Smooth muscle cell (in vitro differentiated cells): ENCODE measurements at regions not wholly inside any gene's neighbourhood (a gene's known extent, or its start where the extent isn't known, plus 50 kb on each side); places are given as distances from the start of the nearest gene placed in this dataset.

Experiments used
- DNase-seq: peaks from one replicate; lab custom pipeline; 2025; ENCODE audit not compliant: unreplicated experiment; lab: John Stamatoyannopoulos, UW
- H2AFZ ChIP-seq: fragments of 200-600 bp; sonication (generic); 2 replicates; pipeline ENCODE4 v1.6.0; 2016; ENCODE audit warnings: antibody characterized with exemption, low read depth, mild to moderate bottlenecking
- H3F3A ChIP-seq: fragments of 200-600 bp; sonication (generic); 2 replicates; pipeline ENCODE4 v1.6.0; 2017; ENCODE audit warnings: antibody characterized with exemption, low read depth
- H3K27ac ChIP-seq: fragments of 200-600 bp; sonication (generic); 2 replicates; pipeline ENCODE4 v1.5.1; 2016; ENCODE audit warnings: low read depth, mild to moderate bottlenecking
- H3K27me3 ChIP-seq: fragments of 200-600 bp; sonication (generic); 2 replicates; pipeline ENCODE4 v1.6.1; 2016; ENCODE audit warnings: low read depth, mild to moderate bottlenecking
- H3K36me3 ChIP-seq: fragments of 200-600 bp; sonication (generic); 2 replicates; pipeline ENCODE4 v1.5.1; 2016; ENCODE audit warnings: low read depth
- H3K4me1 ChIP-seq: fragments of 200-600 bp; sonication (generic); 2 replicates; pipeline ENCODE4 v1.5.1; 2016; ENCODE audit warnings: low read depth
- H3K4me2 ChIP-seq: fragments of 200-600 bp; sonication (generic); 2 replicates; pipeline ENCODE4 v1.6.0; 2016; ENCODE audit warnings: mild to moderate bottlenecking
- H3K4me3 ChIP-seq: fragments of 200-600 bp; sonication (generic); 2 replicates; pipeline ENCODE4 v1.5.1; 2016; ENCODE audit warnings: mild to moderate bottlenecking
- H3K79me2 ChIP-seq: fragments of 200-600 bp; sonication (generic); 2 replicates; pipeline ENCODE4 v1.6.0; 2016; ENCODE audit warnings: low read depth, mild to moderate bottlenecking
- H3K9ac ChIP-seq: fragments of 200-600 bp; sonication (generic); 2 replicates; pipeline ENCODE4 v1.6.0; 2016; ENCODE audit warnings: low read depth
- H3K9me3 ChIP-seq: fragments of 200-600 bp; sonication (generic); replicated peaks from 2 replicates; pipeline ENCODE4 v1.5.1; 2016; ENCODE audit warnings: low read depth
- H4K20me1 ChIP-seq: fragments of 200-600 bp; sonication (generic); 2 replicates; pipeline ENCODE4 v1.6.0; 2016; ENCODE audit warnings: low read depth
- WGBS: methylation state at CpG from one replicate; pipeline ENCODE4 v1.1.7; 2016; ENCODE audit warnings: low lambda C conversion rate; 5-methylcytosine and 5-hydroxymethylcytosine counted together
- TF ChIP-seq, protein P1 (sequence below): fragments of 200-600 bp; sonication (generic); IDR thresholded peaks from 2 replicates; pipeline ENCODE4 v1.5.1; 2017; ENCODE audit warnings: borderline replicate concordance, mild to moderate bottlenecking, antibody characterized with exemption; ENCODE audit not compliant: insufficient read depth, poor library complexity, severe bottlenecking

DNA sequence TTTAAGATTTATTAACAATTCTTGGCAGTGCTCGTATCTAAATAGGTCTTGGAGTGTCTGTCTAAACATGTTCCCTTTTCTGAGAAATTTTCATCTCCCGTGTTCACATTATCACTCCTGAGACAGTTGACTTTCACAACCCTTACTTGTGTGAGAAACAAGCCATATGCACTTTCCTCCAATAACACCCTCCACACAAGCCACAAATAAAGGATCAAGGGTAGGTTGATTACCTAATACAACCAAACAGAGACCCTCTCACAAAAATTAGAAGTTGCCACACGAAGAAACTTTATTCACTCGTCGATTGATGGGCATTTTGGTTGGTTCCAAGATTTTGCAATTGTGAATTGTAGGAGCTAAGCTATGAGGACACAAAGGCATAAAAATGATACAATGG lies 763.9 kb downstream of the TRAM1L1 start:
- Histone ChIP-seq H3F3A (no peaks in the 10 kb centered on the region), H3K9me3 (no peaks in the 10 kb centered on the region), H3K4me1 (no peaks in the 10 kb centered on the region), H2AFZ (no peak overlapping the region), H3K79me2 (no peaks in the 10 kb centered on the region), H3K4me2 (no peak overlapping the region), H3K4me3 (no peak overlapping the region), H3K27me3 (no peaks in the 10 kb centered on the region), H4K20me1 (no peaks in the 10 kb centered on the region), H3K9ac (no peak overlapping the region), H3K27ac (no peak overlapping the region), H3K36me3 (no peaks in the 10 kb centered on the region)
- TF ChIP-seq, protein P1, sequence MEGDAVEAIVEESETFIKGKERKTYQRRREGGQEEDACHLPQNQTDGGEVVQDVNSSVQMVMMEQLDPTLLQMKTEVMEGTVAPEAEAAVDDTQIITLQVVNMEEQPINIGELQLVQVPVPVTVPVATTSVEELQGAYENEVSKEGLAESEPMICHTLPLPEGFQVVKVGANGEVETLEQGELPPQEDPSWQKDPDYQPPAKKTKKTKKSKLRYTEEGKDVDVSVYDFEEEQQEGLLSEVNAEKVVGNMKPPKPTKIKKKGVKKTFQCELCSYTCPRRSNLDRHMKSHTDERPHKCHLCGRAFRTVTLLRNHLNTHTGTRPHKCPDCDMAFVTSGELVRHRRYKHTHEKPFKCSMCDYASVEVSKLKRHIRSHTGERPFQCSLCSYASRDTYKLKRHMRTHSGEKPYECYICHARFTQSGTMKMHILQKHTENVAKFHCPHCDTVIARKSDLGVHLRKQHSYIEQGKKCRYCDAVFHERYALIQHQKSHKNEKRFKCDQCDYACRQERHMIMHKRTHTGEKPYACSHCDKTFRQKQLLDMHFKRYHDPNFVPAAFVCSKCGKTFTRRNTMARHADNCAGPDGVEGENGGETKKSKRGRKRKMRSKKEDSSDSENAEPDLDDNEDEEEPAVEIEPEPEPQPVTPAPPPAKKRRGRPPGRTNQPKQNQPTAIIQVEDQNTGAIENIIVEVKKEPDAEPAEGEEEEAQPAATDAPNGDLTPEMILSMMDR: no peak
- DNase-seq: no peak
- WGBS: 87% methylated on average over 5 of the region's 5 CpGs

DNA sequence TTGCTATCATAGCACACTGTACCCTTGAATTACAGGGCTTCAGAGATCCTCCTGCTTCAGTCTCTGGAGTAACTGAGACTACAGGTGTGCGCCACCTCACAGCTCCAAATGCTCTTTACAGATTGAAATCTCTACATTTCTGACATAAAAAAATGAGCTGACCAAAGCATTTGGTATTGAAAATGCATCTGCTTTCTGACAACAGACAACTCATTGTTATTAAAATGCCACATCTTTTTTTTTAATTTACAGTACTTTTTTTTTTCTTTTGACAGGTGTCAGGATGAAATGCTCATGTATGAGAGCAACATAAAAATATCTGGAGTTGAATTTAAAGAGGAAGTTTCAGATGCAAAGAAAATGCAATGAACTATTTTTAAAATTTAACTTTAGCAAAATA lies 764.5 kb downstream of the TRAM1L1 start:
- WGBS: 97% methylated on average over 1 of the region's 1 CpG

DNA sequence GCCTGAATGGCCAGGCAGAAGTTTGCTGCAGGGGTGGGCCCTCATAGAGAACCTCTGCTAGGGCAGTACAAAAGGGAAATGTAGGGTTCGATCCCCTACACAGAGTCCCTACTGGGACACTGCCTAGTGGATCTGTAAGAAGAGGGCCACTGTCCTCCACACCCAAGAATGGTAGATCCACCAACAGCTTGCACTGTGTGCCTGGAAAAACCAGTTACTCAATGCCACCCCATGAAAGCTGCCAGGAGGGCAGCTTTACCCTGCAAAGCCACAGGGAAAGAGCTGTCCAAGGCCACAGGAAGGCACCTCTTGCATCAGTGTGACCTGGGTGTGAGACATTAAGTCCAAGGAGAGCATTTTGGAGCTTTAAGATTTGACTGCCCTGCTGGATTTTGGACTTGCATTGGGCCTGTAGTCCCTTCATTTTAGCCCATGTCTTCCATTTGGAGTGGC lies 781.6 kb downstream of the TRAM1L1 start:
- no peaks in the 10 kb centered on the region for H3K79me2 ChIP-seq
- H4K20me1 ChIP-seq: no peaks in the 10 kb centered on the region
- no peak overlapping the region for H3K9ac ChIP-seq
- no peaks in the 10 kb centered on the region for H3F3A ChIP-seq
- no peaks in the 10 kb centered on the region for H3K9me3 ChIP-seq
- H3K4me2 ChIP-seq: no peak overlapping the region
- no peaks in the 10 kb centered on the region for H3K36me3 ChIP-seq
- TF ChIP-seq, protein P1: no peak
- H3K4me3 ChIP-seq: no peak overlapping the region
- H3K27me3 ChIP-seq: no peaks in the 10 kb centered on the region
- no peak for DNase-seq
- H3K27ac ChIP-seq: no peak overlapping the region
- H3K4me1 ChIP-seq: no peaks in the 10 kb centered on the region
- WGBS: 80% methylated on average over 1 of the region's 1 CpG
- H2AFZ ChIP-seq: no peak overlapping the region

More for the DNA sequence above, 764.5 kb downstream of the TRAM1L1 start:
- H2AFZ ChIP-seq: no peak overlapping the region
- no peak overlapping the region for H3K27ac ChIP-seq
- no peaks in the 10 kb centered on the region for H4K20me1 ChIP-seq
- H3K79me2 ChIP-seq: no peaks in the 10 kb centered on the region
- no peaks in the 10 kb centered on the region for H3F3A ChIP-seq
- TF ChIP-seq, protein P1: no peak
- H3K27me3 ChIP-seq: no peaks in the 10 kb centered on the region
- no peak overlapping the region for H3K4me3 ChIP-seq
- H3K9me3 ChIP-seq: no peaks in the 10 kb centered on the region
- DNase-seq: no peak
- H3K36me3 ChIP-seq: no peaks in the 10 kb centered on the region
- no peak overlapping the region for H3K9ac ChIP-seq
- H3K4me1 ChIP-seq: no peaks in the 10 kb centered on the region
- no peak overlapping the region for H3K4me2 ChIP-seq

DNA sequence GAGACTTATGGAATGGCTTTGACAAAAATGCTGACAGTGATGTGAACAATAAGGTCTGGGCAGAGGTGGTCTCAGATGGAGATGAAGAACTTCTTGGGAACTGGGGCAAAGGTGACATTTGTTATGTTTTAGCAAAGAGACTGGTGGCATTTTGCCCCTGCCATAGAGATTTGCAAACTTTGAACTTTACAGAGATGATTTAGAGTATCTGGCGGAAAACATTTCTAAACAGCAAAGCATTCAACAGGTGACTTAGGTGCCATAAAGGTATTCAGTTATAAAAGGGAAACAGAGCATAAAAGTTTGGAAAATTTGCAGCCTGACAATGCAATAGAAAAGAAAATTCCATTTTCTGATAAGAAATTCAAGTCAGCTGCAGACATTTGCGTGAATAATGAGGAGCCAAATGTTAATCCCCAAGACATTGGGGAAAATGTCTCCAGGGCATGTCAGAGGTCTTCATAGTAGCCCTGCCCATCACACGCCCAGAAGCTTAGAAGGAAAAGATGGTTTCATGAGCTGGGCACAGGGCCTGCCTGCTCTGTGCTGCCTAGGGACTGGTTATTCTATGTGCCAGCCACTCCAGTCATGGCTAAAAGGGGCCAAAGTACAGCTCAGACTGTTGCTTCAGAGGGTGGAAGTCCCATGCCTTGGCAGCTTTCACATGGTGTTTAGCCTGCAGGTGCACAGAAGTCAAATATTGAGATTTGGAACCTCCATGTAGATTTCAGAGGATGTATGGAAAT lies 782.2 kb downstream of the TRAM1L1 start:
- WGBS: 91% methylated on average over 3 of the region's 3 CpGs

More for the DNA sequence above, 782.2 kb downstream of the TRAM1L1 start:
- H3K9ac ChIP-seq: no peak overlapping the region
- no peaks in the 10 kb centered on the region for H3K27me3 ChIP-seq
- no peaks in the 10 kb centered on the region for H4K20me1 ChIP-seq
- DNase-seq: no peak
- no peak overlapping the region for H3K27ac ChIP-seq
- TF ChIP-seq, protein P1: no peak
- no peak overlapping the region for H3K4me2 ChIP-seq
- no peaks in the 10 kb centered on the region for H3K36me3 ChIP-seq
- H3K4me1 ChIP-seq: no peaks in the 10 kb centered on the region
- no peak overlapping the region for H3K4me3 ChIP-seq
- H2AFZ ChIP-seq: no peak overlapping the region
- H3K9me3 ChIP-seq: no peaks in the 10 kb centered on the region
- no peaks in the 10 kb centered on the region for H3K79me2 ChIP-seq
- H3F3A ChIP-seq: no peaks in the 10 kb centered on the region
